ENCODE measurements at regions not wholly inside any gene's neighbourhood (a gene's known extent, or its start where the extent isn't known, plus 50 kb on each side); places are given as distances from the start of the nearest gene placed in this dataset.

- H3K4me3 ChIP-seq: no peak overlapping the region
- no peaks in the 10 kb centered on the region for H3K36me3 ChIP-seq
- 62% methylated on average over 3 of the region's 3 CpGs for WGBS
- no peak for DNase-seq (ENCODE audit: low spot score)
- H3K4me1 ChIP-seq (replicated peaks): no peaks in the 10 kb centered on the region
- H3K9me3 ChIP-seq: no peaks in the 10 kb centered on the region
- TF ChIP-seq POLR2AphosphoS5 (IDR thresholded peaks at IDR 0.05): no peak
- TF ChIP-seq CTCF (IDR thresholded peaks at IDR 0.05): no peak
- TF ChIP-seq POLR2A (IDR thresholded peaks at IDR 0.05): no peak
- intact Hi-C loops (cut with DNase I): no loop called here
- no peaks in the 10 kb centered on the region for H3K27me3 ChIP-seq (replicated peaks; ENCODE audit: insufficient read depth)
- no peak overlapping the region for H3K27ac ChIP-seq
Measured at GRCh38 chr4:176843710-176844109, 51.0 kb upstream of the VEGFC start.

- intact Hi-C loops (cut with DNase I): no loop called here
- WGBS: 83% methylated on average over 4 of the region's 4 CpGs
- Histone ChIP-seq H3K36me3 (no peaks in the 10 kb centered on the region), H3K4me3 (no peak overlapping the region), H3K4me1 (replicated peaks) (no peaks in the 10 kb centered on the region), H3K27ac (no peak overlapping the region), H3K9me3 (no peaks in the 10 kb centered on the region), H3K27me3 (replicated peaks; ENCODE audit: insufficient read depth) (no peaks in the 10 kb centered on the region)
- no peak for DNase-seq (ENCODE audit: low spot score)
- TF ChIP-seq CTCF (IDR thresholded peaks at IDR 0.05): no peak
- no peak for TF ChIP-seq POLR2A (IDR thresholded peaks at IDR 0.05)
- TF ChIP-seq POLR2AphosphoS5 (IDR thresholded peaks at IDR 0.05): no peak
Measured at GRCh38 chr4:176844448-176844847, 51.7 kb upstream of the VEGFC start.

- no peaks in the 10 kb centered on the region for H3K27me3 ChIP-seq (replicated peaks; ENCODE audit: insufficient read depth)
Measured at GRCh38 chr4:176845636-176846035, 52.9 kb upstream of the VEGFC start.

GRCh38 chr4:176849076-176849475, 56.4 kb upstream of the VEGFC start:
- Histone ChIP-seq H3K27ac (no peak overlapping the region), H3K4me1 (replicated peaks) (no peaks in the 10 kb centered on the region), H3K4me3 (no peak overlapping the region), H3K36me3 (no peaks in the 10 kb centered on the region), H3K9me3 (no peaks in the 10 kb centered on the region), H3K27me3 (replicated peaks; ENCODE audit: insufficient read depth) (no peaks in the 10 kb centered on the region)
- no peak for DNase-seq (ENCODE audit: low spot score)
- TF ChIP-seq CTCF (IDR thresholded peaks at IDR 0.05) (no peak), POLR2A (IDR thresholded peaks at IDR 0.05) (no peak), POLR2AphosphoS5 (IDR thresholded peaks at IDR 0.05) (no peak)
- intact Hi-C loops (cut with DNase I): no loop called here

More at GRCh38 chr4:176845636-176846035, 52.9 kb upstream of the VEGFC start:
- Histone ChIP-seq H3K36me3 (no peaks in the 10 kb centered on the region), H3K4me1 (replicated peaks) (no peaks in the 10 kb centered on the region), H3K4me3 (no peak overlapping the region), H3K9me3 (no peaks in the 10 kb centered on the region), H3K27ac (no peak overlapping the region)
- intact Hi-C loops (cut with DNase I): no loop called here
- no peak for DNase-seq (ENCODE audit: low spot score)
- 88% methylated on average over 2 of the region's 2 CpGs for WGBS
- TF ChIP-seq POLR2A (IDR thresholded peaks at IDR 0.05) (no peak), POLR2AphosphoS5 (IDR thresholded peaks at IDR 0.05) (no peak), CTCF (IDR thresholded peaks at IDR 0.05) (no peak)

GRCh38 chr4:176850436-176850835, 57.7 kb upstream of the VEGFC start:
- no peak for TF ChIP-seq POLR2AphosphoS5 (IDR thresholded peaks at IDR 0.05)
- TF ChIP-seq CTCF (IDR thresholded peaks at IDR 0.05): no peak
- TF ChIP-seq POLR2A (IDR thresholded peaks at IDR 0.05): no peak
- no peaks in the 10 kb centered on the region for H3K9me3 ChIP-seq
- no peaks in the 10 kb centered on the region for H3K27me3 ChIP-seq (replicated peaks; ENCODE audit: insufficient read depth)
- WGBS: 89% methylated on average over 2 of the region's 2 CpGs
- H3K36me3 ChIP-seq: no peaks in the 10 kb centered on the region
- H3K27ac ChIP-seq: no peak overlapping the region
- no peaks in the 10 kb centered on the region for H3K4me1 ChIP-seq (replicated peaks)
- intact Hi-C loops (cut with DNase I): no loop called here
- DNase-seq (ENCODE audit: low spot score): no peak
- H3K4me3 ChIP-seq: no peak overlapping the region
